Panc1 (cell line): ENCODE measurements at regions not wholly inside any gene's neighbourhood (a gene's known extent, or its start where the extent isn't known, plus 50 kb on each side); places are given as distances from the start of the nearest gene placed in this dataset.

Source experiments
- ATAC-seq: fragments of 200-7000 bp; cut with Tn5 transposase; 2 replicates; pipeline ENCODE4 v1.9.1; 2020; ENCODE audit warnings: mild to moderate bottlenecking, moderate library complexity
- BruUV-seq: library from RNA; stranded (reverse); fragments of 400-500 nt; replicated peaks from 2 replicates; lab custom pipeline; 2021; lab: Mats Ljungman, UMichigan
- CTCF ChIA-PET: fragments of 300-600 bp; sonication (Branson Sonifier 250); formaldehyde crosslinking; loops from one replicate; lab custom pipeline; 2022; ENCODE audit warnings: antibody characterized with exemption; lab: Charles Lee
- POLR2A ChIA-PET: fragments of 300-600 bp; sonication (Branson Sonifier 250); formaldehyde crosslinking; loops from one replicate; lab custom pipeline; 2022; ENCODE audit warnings: antibody characterized with exemption; lab: Charles Lee
- DNase-seq: peaks from one replicate; pipeline ENCODE4 v3.0.0-alpha.2; 2010; ENCODE audit warnings: low read depth, low spot score
- H3K27ac ChIP-seq: 2 replicates; pipeline ENCODE4 v1.5.1; 2011; ENCODE audit warnings: mild to moderate bottlenecking, low read length, inconsistent platforms
- H3K27me3 ChIP-seq: fragments of 200-500 bp; sonication (Bioruptor generic); 2 replicates; pipeline ENCODE4 v1.6.0; 2014; ENCODE audit warnings: low read length, inconsistent platforms; ENCODE audit not compliant: control insufficient read depth, insufficient read depth
- H3K36me3 ChIP-seq: fragments of 200-500 bp; sonication (Bioruptor generic); 2 replicates; pipeline ENCODE4 v1.5.1; 2014; ENCODE audit warnings: inconsistent platforms, mild to moderate bottlenecking, low read length, moderate library complexity; ENCODE audit not compliant: control insufficient read depth, insufficient read depth
- H3K4me1 ChIP-seq: 2 replicates; pipeline ENCODE4 v1.5.1; 2011; ENCODE audit warnings: inconsistent platforms, mild to moderate bottlenecking, low read length, moderate library complexity; ENCODE audit not compliant: control insufficient read depth, insufficient read depth
- H3K4me3 ChIP-seq, 2 experiments: 2 replicates each; pipeline ENCODE4 v1.5.1; 2011 to 2012; ENCODE audit warnings: low read depth in 2 of 2, low read length in 2 of 2, mild to moderate bottlenecking in 2 of 2, inconsistent platforms in 1 of 2, moderate library complexity in 1 of 2
- H3K9me3 ChIP-seq: fragments of 200-500 bp; sonication (Bioruptor generic); 2 replicates; pipeline ENCODE4 v1.5.1; 2014; ENCODE audit warnings: low read depth, mild to moderate bottlenecking, inconsistent platforms, low read length, moderate library complexity; ENCODE audit not compliant: control insufficient read depth, insufficient read depth
- CTCF ChIP-seq: fragments of 450-650 bp; IDR thresholded peaks from 2 replicates; pipeline ENCODE4 v1.5.1; 2017; ENCODE audit warnings: mild to moderate bottlenecking
- POLR2AphosphoS5 ChIP-seq: IDR thresholded peaks from 2 replicates; pipeline ENCODE4 v1.6.1; 2012; ENCODE audit warnings: mild to moderate bottlenecking, low read depth, low read length, moderate library complexity
- REST ChIP-seq, 2 experiments: IDR thresholded peaks; 2 replicates each; pipeline ENCODE4 v1.6.1; 2011 to 2012; ENCODE audit warnings: low read depth in 2 of 2, control low read depth in 1 of 2, low read length in 1 of 2, mild to moderate bottlenecking in 1 of 2, moderate library complexity in 1 of 2; ENCODE audit not compliant: insufficient read depth in 1 of 2
- SIN3A ChIP-seq: IDR thresholded peaks from 2 replicates; pipeline ENCODE4 v1.6.1; 2012; ENCODE audit warnings: low read depth, mild to moderate bottlenecking, low read length, moderate library complexity, borderline replicate concordance; ENCODE audit not compliant: insufficient read depth
- TCF7L2 ChIP-seq: IDR thresholded peaks from 2 replicates; pipeline ENCODE4 v1.6.1; 2011; ENCODE audit warnings: mild to moderate bottlenecking, low read depth, low read length, inconsistent platforms
- in situ Hi-C: cut with HindIII; loops from 2 replicates; pipeline ENCODE4 v1.10.0; 2016; ENCODE audit warnings: low sequenced_read_pairs, low pct_unique_long_range_greater_than_20kb
- intact Hi-C: fragments of 100-400 bp; cut with micrococcal nuclease; formaldehyde crosslinking; loops from one replicate; pipeline ENCODE4 v1.10.0; 2022; ENCODE audit not compliant: unreplicated experiment

GRCh38 chr13:31870511-31870910 is 131.2 kb downstream of the RXFP2 start:
- Histone ChIP-seq H3K36me3 (no peaks in the 10 kb centered on the region), H3K27me3 (no peaks in the 10 kb centered on the region; the same call in none of the 2 replicates), H3K9me3 (no peaks in the 10 kb centered on the region), H3K27ac (no peak overlapping the region), H3K4me3 (no peak overlapping the region), H3K4me1 (no peaks in the 10 kb centered on the region)
- ChIA-PET POLR2A (no interaction called here), CTCF (no interaction called here)
- DNase-seq = no peak
- TF ChIP-seq TCF7L2 (no peak), REST (IDR thresholded peaks at IDR 0.05; ENCODE audit: insufficient read depth in 1 of 2, low read depth in 2 of 2, low read length in 1 of 2) (no peak), POLR2AphosphoS5 (no peak), SIN3A (no peak), CTCF (no peak)
- ATAC-seq = no peak
- intact Hi-C loops (no loop called here), in situ Hi-C loops (no loop called here)
- no TSS peak for BruUV-seq

GRCh38 chr13:31873145-31873544 is 133.8 kb downstream of the RXFP2 start:
- no peak for TF ChIP-seq POLR2AphosphoS5
- TF ChIP-seq CTCF = no peak
- TF ChIP-seq REST (IDR thresholded peaks at IDR 0.05; ENCODE audit: insufficient read depth in 1 of 2, low read depth in 2 of 2, low read length in 1 of 2) = no peak
- no peak for TF ChIP-seq TCF7L2
- no peak for TF ChIP-seq SIN3A
- no peaks in the 10 kb centered on the region for H3K9me3 ChIP-seq
- DNase-seq (no peak), ATAC-seq (no peak)
- ChIA-PET CTCF (no interaction called here), POLR2A (no interaction called here)
- H3K36me3 ChIP-seq = no peaks in the 10 kb centered on the region
- no peaks in the 10 kb centered on the region; the same call in 1 of the 2 replicates for H3K27me3 ChIP-seq
- in situ Hi-C loops (no loop called here), intact Hi-C loops (no loop called here)
- H3K4me3 ChIP-seq = no peak overlapping the region
- no TSS peak for BruUV-seq
- H3K4me1 ChIP-seq = no peaks in the 10 kb centered on the region
- no peak overlapping the region for H3K27ac ChIP-seq
